PC-9 (cell line): ENCODE measurements at regions not wholly inside any gene's neighbourhood (a gene's known extent, or its start where the extent isn't known, plus 50 kb on each side); places are given as distances from the start of the nearest gene placed in this dataset.
"Not testable (repeated sequence)": the region's sequence is repeated elsewhere in the genome, so short reads cannot be mapped to it uniquely, and the experiment has no call there.

Source experiments
- BruUV-seq: library from RNA; stranded (reverse); fragments of 400-500 nt; replicated peaks from 2 replicates; lab custom pipeline; 2021; lab: Mats Ljungman, UMichigan
- CTCF ChIA-PET: fragments of 300-600 bp; sonication (Branson Sonifier 250); formaldehyde crosslinking; loops from one replicate; lab custom pipeline; 2022; ENCODE audit warnings: antibody characterized with exemption; lab: Charles Lee
- POLR2A ChIA-PET: fragments of 300-600 bp; sonication (Branson Sonifier 250); formaldehyde crosslinking; loops from one replicate; lab custom pipeline; 2022; ENCODE audit warnings: antibody characterized with exemption; ENCODE audit not compliant: unreplicated experiment; lab: Charles Lee
- DNase-seq, 2 experiments: peaks; one replicate each; pipeline versions ENCODE4 v3.0.0 to v3.0.0-alpha.2; 2015 to 2022; ENCODE audit warnings: mixed read lengths in 1 of 2
- H2AFZ ChIP-seq: fragments of 200-600 bp; sonication (generic); 2 replicates; pipeline ENCODE4 v1.8.1; 2017; ENCODE audit warnings: antibody characterized with exemption
- H3F3A ChIP-seq: fragments of 200-600 bp; sonication (generic); 2 replicates; pipeline ENCODE4 v1.8.1; 2017; ENCODE audit warnings: antibody characterized with exemption, mild to moderate bottlenecking, low read depth; ENCODE audit not compliant: insufficient read depth
- H3K27ac ChIP-seq: fragments of 200-600 bp; sonication (generic); 2 replicates; pipeline ENCODE4 v1.6.1; 2016; ENCODE audit warnings: mixed run types
- H3K27me3 ChIP-seq: fragments of 200-600 bp; sonication (generic); 2 replicates; pipeline ENCODE4 v1.6.1; 2016; ENCODE audit warnings: low read depth, mixed run types; ENCODE audit not compliant: insufficient read depth
- H3K36me3 ChIP-seq: fragments of 200-600 bp; sonication (generic); 2 replicates; pipeline ENCODE4 v1.6.1; 2016; ENCODE audit warnings: low read depth, mixed run types
- H3K4me1 ChIP-seq: fragments of 200-600 bp; sonication (generic); replicated peaks from 2 replicates; pipeline ENCODE4 v1.6.1; 2016; ENCODE audit warnings: mixed run types; ENCODE audit not compliant: insufficient read depth
- H3K4me2 ChIP-seq: fragments of 200-600 bp; sonication (generic); 2 replicates; pipeline ENCODE4 v1.6.1; 2017; ENCODE audit warnings: mixed run types
- H3K4me3 ChIP-seq: fragments of 200-600 bp; sonication (generic); 2 replicates; pipeline ENCODE4 v1.6.1; 2016; ENCODE audit warnings: mixed run types
- H3K79me2 ChIP-seq: fragments of 200-600 bp; sonication (generic); 2 replicates; pipeline ENCODE4 v1.6.1; 2017; ENCODE audit warnings: low read depth, mixed run types
- H3K9me2 ChIP-seq: fragments of 200-600 bp; sonication (generic); 2 replicates; pipeline ENCODE4 v1.8.1; 2017; ENCODE audit warnings: mild to moderate bottlenecking; ENCODE audit not compliant: insufficient read depth
- H3K9me3 ChIP-seq: fragments of 200-600 bp; sonication (generic); 2 replicates; pipeline ENCODE4 v1.8.1; 2016; ENCODE audit warnings: low read depth; ENCODE audit not compliant: insufficient read depth
- H4K20me1 ChIP-seq: fragments of 200-600 bp; sonication (generic); 2 replicates; pipeline ENCODE4 v1.8.1; 2017; ENCODE audit not compliant: insufficient read depth
- CTCF ChIP-seq: fragments of 200-600 bp; sonication (generic); conservative IDR thresholded peaks from 2 replicates; pipeline ENCODE4 v1.6.1; 2017; ENCODE audit warnings: mixed run types, antibody characterized with exemption, mild to moderate bottlenecking, moderate library complexity
- EZH2 ChIP-seq: fragments of 200-600 bp; sonication (generic); IDR thresholded peaks from 2 replicates; pipeline ENCODE4 v1.8.0; 2017; ENCODE audit warnings: antibody characterized with exemption, low read depth
- intact Hi-C: fragments of 100-400 bp; cut with micrococcal nuclease; formaldehyde crosslinking; loops from one replicate; pipeline ENCODE4 v1.10.0; 2022; ENCODE audit not compliant: unreplicated experiment

GRCh38 chr15:81888748-81889484 lies 156.9 kb downstream of the MEX3B start:
- H2AFZ ChIP-seq: no peak overlapping the region
- CTCF ChIA-PET: no interaction called here
- BruUV-seq: no TSS peak
- H3K9me3 ChIP-seq: no peaks in the 10 kb centered on the region
- H3K27me3 ChIP-seq: no peaks in the 10 kb centered on the region; the same call in 1 of the 2 replicates
- H3K4me3 ChIP-seq: no peak overlapping the region
- H3K9me2 ChIP-seq: no peaks in the 10 kb centered on the region
- TF ChIP-seq CTCF: no peak
- no peak for TF ChIP-seq EZH2
- POLR2A ChIA-PET: no interaction called here
- H3K4me2 ChIP-seq: no peak overlapping the region
- H3K36me3 ChIP-seq: no peaks in the 10 kb centered on the region
- no peaks in the 10 kb centered on the region for H3K79me2 ChIP-seq
- no peak overlapping the region for H3K27ac ChIP-seq
- H3K4me1 ChIP-seq: no peaks in the 10 kb centered on the region
- no peak for DNase-seq
- intact Hi-C loops: no loop called here
- H4K20me1 ChIP-seq: no peaks in the 10 kb centered on the region
- H3F3A ChIP-seq: no peaks in the 10 kb centered on the region

- intact Hi-C loops: no loop called here
- Histone ChIP-seq H3K9me3 (no peaks in the 10 kb centered on the region), H3K4me1 (no peaks in the 10 kb centered on the region), H3K27ac (no peak overlapping the region), H3K4me2 (no peak overlapping the region), H3K36me3 (no peaks in the 10 kb centered on the region), H3K27me3 (no peaks in the 10 kb centered on the region; the same call in 1 of the 2 replicates), H4K20me1 (no peaks in the 10 kb centered on the region), H3K4me3 (no peak overlapping the region), H2AFZ (no peak overlapping the region), H3K79me2 (no peaks in the 10 kb centered on the region), H3K9me2 (no peaks in the 10 kb centered on the region), H3F3A (no peaks in the 10 kb centered on the region)
- CTCF ChIA-PET: no interaction called here
- POLR2A ChIA-PET: no interaction called here
- no peak for TF ChIP-seq CTCF
- TF ChIP-seq EZH2: no peak
- no TSS peak for BruUV-seq
- DNase-seq: no peak
These were observed 157.9 kb downstream of the MEX3B start for GRCh38 chr15:81887912-81888311.

- H3K27ac ChIP-seq, H3F3A ChIP-seq, H2AFZ ChIP-seq, CTCF ChIA-PET, H3K36me3 ChIP-seq, intact Hi-C loops, H3K9me3 ChIP-seq, H3K9me2 ChIP-seq, H3K27me3 ChIP-seq, H3K79me2 ChIP-seq, H4K20me1 ChIP-seq, H3K4me3 ChIP-seq, DNase-seq, POLR2A ChIA-PET, BruUV-seq, H3K4me2 ChIP-seq, H3K4me1 ChIP-seq: not testable (repeated sequence)
These were observed 158.6 kb downstream of the MEX3B start for GRCh38 chr15:81887188-81887587.

- Histone ChIP-seq H3F3A (no peaks in the 10 kb centered on the region), H4K20me1 (no peaks in the 10 kb centered on the region), H3K4me2 (no peak overlapping the region), H3K9me2 (no peaks in the 10 kb centered on the region), H3K27ac (no peak overlapping the region), H3K4me1 (no peaks in the 10 kb centered on the region), H3K9me3 (no peaks in the 10 kb centered on the region), H2AFZ (no peak overlapping the region), H3K27me3 (no peaks in the 10 kb centered on the region), H3K36me3 (no peaks in the 10 kb centered on the region), H3K4me3 (no peak overlapping the region), H3K79me2 (no peaks in the 10 kb centered on the region)
- no peak for DNase-seq
- POLR2A ChIA-PET: no interaction called here
- BruUV-seq: no TSS peak
- intact Hi-C loops: no loop called here
- TF ChIP-seq CTCF (no peak), EZH2 (no peak)
- CTCF ChIA-PET: no interaction called here
These were observed 159.2 kb downstream of the MEX3B start for GRCh38 chr15:81886591-81886990.
